ENCODE measurements at regions not wholly inside any gene's neighbourhood (a gene's known extent, or its start where the extent isn't known, plus 50 kb on each side); places are given as distances from the start of the nearest gene placed in this dataset.
"Not testable (repeated sequence)": the region's sequence is repeated elsewhere in the genome, so short reads cannot be mapped to it uniquely, and the experiment has no call there.

DNA sequence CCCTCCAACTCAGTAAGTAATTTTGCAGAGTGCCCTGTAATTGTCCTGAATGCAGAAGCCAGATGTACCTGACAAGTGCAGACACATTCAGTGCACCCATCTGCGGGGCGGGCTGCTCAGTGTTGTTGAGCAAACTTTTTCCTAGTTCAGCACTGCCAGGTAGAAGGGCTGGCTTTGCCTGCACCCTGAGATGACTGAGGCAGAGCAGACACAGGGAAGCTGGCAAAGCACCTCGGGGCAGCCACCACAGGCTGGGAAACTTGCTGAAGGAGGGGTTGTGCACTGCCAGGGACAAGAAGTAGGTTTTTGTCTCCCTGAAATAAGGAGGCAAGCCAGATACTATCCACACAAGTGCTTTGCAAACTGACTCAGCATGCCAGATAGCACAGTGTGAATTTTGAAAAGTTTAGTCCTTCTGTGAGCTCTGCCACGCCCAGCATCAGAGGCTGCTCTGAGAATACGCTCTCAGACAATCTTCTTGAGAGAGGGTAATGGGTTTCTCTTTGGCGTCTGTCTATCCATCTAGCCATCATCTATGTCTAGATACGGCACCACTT is 62.3 kb downstream of the SOWAHC start:
- Histone ChIP-seq H3K9me3 (no peaks in the 10 kb centered on the region), H3K36me3 (no peaks in the 10 kb centered on the region), H3K4me3 (no peak overlapping the region), H3K27ac (peak overlapping the region; percentile 12 to 26), H3K27me3 (no peaks in the 10 kb centered on the region), H3K4me1 (no peaks in the 10 kb centered on the region)
- no peak for DNase-seq (ENCODE audit: low spot score in 2 of 2)
- TF ChIP-seq POLR2AphosphoS5 (IDR thresholded peaks at IDR 0.05), result no peak
- TF ChIP-seq POLR2A (IDR thresholded peaks at IDR 0.05), result no peak
- TF ChIP-seq, protein P1, sequence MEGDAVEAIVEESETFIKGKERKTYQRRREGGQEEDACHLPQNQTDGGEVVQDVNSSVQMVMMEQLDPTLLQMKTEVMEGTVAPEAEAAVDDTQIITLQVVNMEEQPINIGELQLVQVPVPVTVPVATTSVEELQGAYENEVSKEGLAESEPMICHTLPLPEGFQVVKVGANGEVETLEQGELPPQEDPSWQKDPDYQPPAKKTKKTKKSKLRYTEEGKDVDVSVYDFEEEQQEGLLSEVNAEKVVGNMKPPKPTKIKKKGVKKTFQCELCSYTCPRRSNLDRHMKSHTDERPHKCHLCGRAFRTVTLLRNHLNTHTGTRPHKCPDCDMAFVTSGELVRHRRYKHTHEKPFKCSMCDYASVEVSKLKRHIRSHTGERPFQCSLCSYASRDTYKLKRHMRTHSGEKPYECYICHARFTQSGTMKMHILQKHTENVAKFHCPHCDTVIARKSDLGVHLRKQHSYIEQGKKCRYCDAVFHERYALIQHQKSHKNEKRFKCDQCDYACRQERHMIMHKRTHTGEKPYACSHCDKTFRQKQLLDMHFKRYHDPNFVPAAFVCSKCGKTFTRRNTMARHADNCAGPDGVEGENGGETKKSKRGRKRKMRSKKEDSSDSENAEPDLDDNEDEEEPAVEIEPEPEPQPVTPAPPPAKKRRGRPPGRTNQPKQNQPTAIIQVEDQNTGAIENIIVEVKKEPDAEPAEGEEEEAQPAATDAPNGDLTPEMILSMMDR (IDR thresholded peaks at IDR 0.05), result no peak
- intact Hi-C loops (cut with DNase I; ENCODE audit: low total_unique reads), result no loop called here

DNA sequence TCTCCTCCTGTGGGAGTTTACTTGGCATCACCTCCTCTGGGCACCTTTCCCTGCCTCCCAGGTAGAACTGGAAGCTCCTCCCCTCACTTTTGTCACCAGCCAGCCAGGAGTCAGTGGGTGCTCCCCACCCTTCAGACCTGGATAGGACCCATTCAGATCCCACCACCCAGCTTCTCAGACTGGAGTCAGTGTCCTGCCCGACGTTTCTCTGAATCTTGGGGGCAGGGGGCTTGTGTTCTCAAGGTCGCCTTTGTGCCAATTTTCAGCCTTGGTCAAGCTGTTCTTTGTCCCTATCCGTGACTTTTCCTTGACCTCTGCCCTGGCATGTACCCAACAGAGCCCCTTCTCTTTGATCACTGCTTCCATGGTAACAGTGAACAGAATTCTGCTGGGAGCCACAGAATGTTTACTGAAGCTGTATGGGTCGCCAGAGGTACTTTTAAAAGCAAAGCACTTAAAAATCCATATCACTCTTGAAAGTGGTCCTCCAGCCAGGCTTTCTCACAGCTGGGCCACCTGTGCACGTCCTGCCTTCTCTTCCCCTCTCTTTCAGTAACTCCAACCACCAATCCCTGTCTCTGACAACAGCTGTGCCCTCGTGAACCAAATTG is 63.1 kb downstream of the SOWAHC start:
- intact Hi-C loops (cut with DNase I; ENCODE audit: low total_unique reads); H3K9me3 ChIP-seq; H3K4me1 ChIP-seq; H3K36me3 ChIP-seq; H3K27me3 ChIP-seq; H3K4me3 ChIP-seq: not testable (repeated sequence)
- peak overlapping the region; percentile 20 to 33 for H3K27ac ChIP-seq
- DNase-seq (ENCODE audit: low spot score in 2 of 2), result peak in 1 of 2 donors; percentile 30

DNA sequence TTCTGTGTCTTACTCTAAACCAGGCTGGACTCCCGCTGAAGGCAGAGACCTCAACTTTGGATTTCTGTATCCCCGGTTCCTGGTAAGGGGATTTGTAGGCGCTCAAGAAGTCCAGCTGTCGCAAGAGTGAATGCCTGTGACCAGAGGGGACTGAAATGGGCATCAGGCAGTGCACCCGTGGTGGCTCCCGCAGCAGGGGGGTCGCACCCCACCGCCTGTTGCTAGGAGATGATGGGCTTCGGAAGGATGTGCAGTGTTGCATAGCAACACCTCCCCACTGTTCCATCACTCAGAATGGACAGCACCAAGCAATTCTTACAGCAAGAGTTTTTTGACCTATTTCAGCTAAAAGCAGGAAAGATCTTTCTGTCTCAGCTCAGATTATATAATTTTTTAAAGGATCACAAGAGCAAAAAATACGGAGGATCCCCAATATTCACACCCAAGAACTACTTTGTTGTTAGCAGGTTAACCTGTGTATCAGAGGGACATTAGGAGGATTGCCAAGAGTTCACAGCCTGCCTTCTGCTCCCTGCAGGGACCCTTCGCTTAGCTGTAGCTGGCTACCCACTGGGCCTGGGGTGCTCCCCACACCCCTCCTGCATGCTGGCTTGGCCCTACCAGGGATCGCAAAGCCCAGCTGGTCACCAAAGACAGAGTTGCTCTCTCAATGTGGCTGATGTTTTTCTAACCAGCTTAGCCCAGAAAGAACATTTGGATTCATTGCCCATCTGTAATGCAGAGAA is 63.8 kb downstream of the SOWAHC start:
- H3K27ac ChIP-seq, result no peak overlapping the region
- no peaks in the 10 kb centered on the region for H3K4me1 ChIP-seq

DNA sequence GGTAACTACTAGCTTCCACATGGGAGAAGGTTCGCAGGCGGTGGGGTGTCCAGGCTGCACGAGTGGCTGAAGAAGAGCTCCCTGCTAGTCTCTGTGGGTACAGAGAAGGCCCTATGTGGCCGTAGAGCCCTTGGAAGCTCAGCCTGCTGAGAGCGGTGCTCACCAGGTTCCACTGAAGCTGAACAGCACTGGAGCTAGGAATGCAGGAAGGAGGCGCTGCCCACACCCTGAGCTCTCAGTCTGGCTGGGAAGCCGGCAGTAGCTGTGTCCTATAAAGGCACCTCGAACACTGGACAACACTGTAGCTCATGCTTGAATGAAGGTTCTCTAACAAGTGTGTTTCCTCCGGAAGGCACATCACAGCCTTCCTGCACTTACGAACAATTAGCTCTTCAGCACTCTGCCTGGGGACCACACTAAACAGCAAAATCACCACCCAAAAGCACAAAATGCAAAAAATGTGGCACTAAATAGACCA is 64.6 kb downstream of the SOWAHC start:
- H3K36me3 ChIP-seq; H3K9me3 ChIP-seq; DNase-seq (ENCODE audit: low spot score in 2 of 2); H3K27ac ChIP-seq; intact Hi-C loops (cut with DNase I; ENCODE audit: low total_unique reads); H3K4me1 ChIP-seq; H3K4me3 ChIP-seq; H3K27me3 ChIP-seq: not testable (repeated sequence)

More for the DNA sequence above, 63.8 kb downstream of the SOWAHC start:
- Histone ChIP-seq H3K36me3 (no peaks in the 10 kb centered on the region), H3K27me3 (no peaks in the 10 kb centered on the region), H3K4me3 (no peak overlapping the region), H3K9me3 (no peaks in the 10 kb centered on the region)
- intact Hi-C loops (cut with DNase I; ENCODE audit: low total_unique reads), result no loop called here
- DNase-seq (ENCODE audit: low spot score in 2 of 2), result no peak
- TF ChIP-seq POLR2AphosphoS5 (IDR thresholded peaks at IDR 0.05) (no peak), POLR2A (IDR thresholded peaks at IDR 0.05) (no peak)
- TF ChIP-seq, protein P1 (IDR thresholded peaks at IDR 0.05), result no peak

DNA sequence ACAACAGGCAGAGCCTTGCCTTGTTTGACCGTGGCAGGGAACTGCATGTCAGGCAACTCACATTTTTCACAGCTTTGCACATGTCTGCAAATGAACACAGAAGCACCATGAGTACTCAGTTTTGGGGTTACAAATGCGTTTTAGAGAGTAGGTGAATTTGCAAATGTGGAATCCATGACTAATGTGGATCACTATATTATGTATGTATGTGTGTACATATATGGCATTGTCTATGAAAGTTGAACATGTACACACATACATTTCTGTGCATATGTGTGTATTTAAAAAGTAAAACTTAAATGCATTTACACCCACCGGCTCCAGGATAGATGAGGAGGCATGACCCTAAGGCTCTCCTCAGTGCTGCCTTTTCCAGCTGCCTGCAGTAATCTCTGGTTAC is 65.1 kb downstream of the SOWAHC start:
- Histone ChIP-seq H3K27ac (no peak overlapping the region), H3K27me3 (no peaks in the 10 kb centered on the region), H3K36me3 (no peaks in the 10 kb centered on the region), H3K4me1 (no peaks in the 10 kb centered on the region), H3K4me3 (no peak overlapping the region), H3K9me3 (no peaks in the 10 kb centered on the region)
- TF ChIP-seq, protein P1 (IDR thresholded peaks at IDR 0.05), result no peak
- no peak for TF ChIP-seq POLR2AphosphoS5 (IDR thresholded peaks at IDR 0.05)
- TF ChIP-seq POLR2A (IDR thresholded peaks at IDR 0.05), result no peak
- DNase-seq (ENCODE audit: low spot score in 2 of 2), result no peak
- intact Hi-C loops (cut with DNase I; ENCODE audit: low total_unique reads), result no loop called here

DNA sequence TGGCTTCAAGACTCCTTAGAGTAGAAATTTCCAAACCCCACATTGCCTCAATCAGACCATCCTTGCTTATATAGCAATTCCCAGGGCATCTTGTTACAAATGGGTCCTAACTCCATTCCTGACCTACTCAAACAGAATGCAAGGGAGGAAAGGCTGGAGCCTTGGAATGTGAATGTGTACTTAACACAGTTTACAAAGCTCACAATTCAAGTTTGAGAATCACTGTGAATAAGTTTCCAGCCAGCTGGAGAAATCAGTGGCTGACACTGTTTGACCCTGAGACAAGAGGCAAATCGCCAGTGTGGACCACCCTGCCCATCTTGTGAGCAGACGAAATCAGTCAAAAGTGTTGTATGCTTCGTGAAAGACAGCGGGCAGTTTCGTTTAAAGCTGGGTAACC is 65.5 kb downstream of the SOWAHC start:
- no peak overlapping the region for H3K27ac ChIP-seq
- TF ChIP-seq, protein P1 (IDR thresholded peaks at IDR 0.05), result no peak
- TF ChIP-seq POLR2AphosphoS5 (IDR thresholded peaks at IDR 0.05) (no peak), POLR2A (IDR thresholded peaks at IDR 0.05) (no peak)
- H3K9me3 ChIP-seq, result no peaks in the 10 kb centered on the region
- H3K27me3 ChIP-seq, result no peaks in the 10 kb centered on the region
- no peak overlapping the region for H3K4me3 ChIP-seq
- no peaks in the 10 kb centered on the region for H3K4me1 ChIP-seq
- intact Hi-C loops (cut with DNase I; ENCODE audit: low total_unique reads), result no loop called here
- H3K36me3 ChIP-seq, result no peaks in the 10 kb centered on the region
- no peak for DNase-seq (ENCODE audit: low spot score in 2 of 2)
